ENCODE measurements at regions not wholly inside any gene's neighbourhood (a gene's known extent, or its start where the extent isn't known, plus 50 kb on each side); places are given as distances from the start of the nearest gene placed in this dataset.

GRCh38 chr2:138176862-138177439 lies 212.7 kb downstream of the HNMT start:
- no peak for DNase-seq
- ATAC-seq = no peak

GRCh38 chr2:138177693-138178092 lies 213.4 kb downstream of the HNMT start:
- ATAC-seq = no peak
- no peak for DNase-seq

GRCh38 chr2:138180692-138181386 lies 216.6 kb downstream of the HNMT start:
- DNase-seq (no peak), ATAC-seq (no peak)

- ATAC-seq = no peak
- no peak for DNase-seq
Measured at GRCh38 chr2:138182250-138182936, 218.1 kb downstream of the HNMT start.

- DNase-seq (no peak), ATAC-seq (no peak)
Measured at GRCh38 chr2:138182937-138183312, 218.7 kb downstream of the HNMT start.

GRCh38 chr2:138183705-138184104 lies 219.4 kb downstream of the HNMT start:
- no peak for DNase-seq
- ATAC-seq = no peak

GRCh38 chr2:138184428-138184827 lies 220.2 kb downstream of the HNMT start:
- ATAC-seq (no peak), DNase-seq (no peak)

- DNase-seq (no peak), ATAC-seq (no peak)
Measured at GRCh38 chr2:138185827-138186226, 221.6 kb downstream of the HNMT start.

GRCh38 chr2:138187221-138187620 lies 222.9 kb downstream of the HNMT start:
- ATAC-seq (no peak), DNase-seq (no peak)

- DNase-seq (no peak), ATAC-seq (no peak)
Measured at GRCh38 chr2:138190999-138191398, 226.7 kb downstream of the HNMT start.

- ATAC-seq = no peak
- DNase-seq = no peak
Measured at GRCh38 chr2:138193416-138194213, 229.3 kb downstream of the HNMT start.

GRCh38 chr2:138201286-138201685 lies 237.0 kb downstream of the HNMT start:
- no peak for ATAC-seq
- no peak for DNase-seq

GRCh38 chr2:138202762-138203161 lies 238.5 kb downstream of the HNMT start:
- ATAC-seq (no peak), DNase-seq (no peak)

GRCh38 chr2:138205281-138205680 lies 241.0 kb downstream of the HNMT start:
- no peak for ATAC-seq
- no peak for DNase-seq

GRCh38 chr2:138207074-138207930 lies 243.0 kb downstream of the HNMT start:
- ATAC-seq (no peak), DNase-seq (no peak)

- DNase-seq (no peak), ATAC-seq (no peak)
Measured at GRCh38 chr2:138209009-138209408, 244.7 kb downstream of the HNMT start.

- ATAC-seq = no peak
- DNase-seq = no peak
Measured at GRCh38 chr2:138210487-138210886, 246.2 kb downstream of the HNMT start.

- DNase-seq = no peak
- no peak for ATAC-seq
Measured at GRCh38 chr2:138212434-138212833, 248.2 kb downstream of the HNMT start.

- DNase-seq = no peak
- ATAC-seq = no peak
Measured at GRCh38 chr2:138213084-138213483, 248.8 kb downstream of the HNMT start.

- DNase-seq (no peak), ATAC-seq (no peak)
Measured at GRCh38 chr2:138213624-138214023, 249.4 kb downstream of the HNMT start.

GRCh38 chr2:138215958-138216357 lies 251.7 kb downstream of the HNMT start:
- ATAC-seq = no peak
- DNase-seq = no peak

GRCh38 chr2:138217975-138218374 lies 253.7 kb downstream of the HNMT start:
- ATAC-seq (no peak), DNase-seq (no peak)
